ENCODE measurements at regions not wholly inside any gene's neighbourhood (a gene's known extent, or its start where the extent isn't known, plus 50 kb on each side); places are given as distances from the start of the nearest gene placed in this dataset.
"Not testable (repeated sequence)": the region's sequence is repeated elsewhere in the genome, so short reads cannot be mapped to it uniquely, and the experiment has no call there.

DNA sequence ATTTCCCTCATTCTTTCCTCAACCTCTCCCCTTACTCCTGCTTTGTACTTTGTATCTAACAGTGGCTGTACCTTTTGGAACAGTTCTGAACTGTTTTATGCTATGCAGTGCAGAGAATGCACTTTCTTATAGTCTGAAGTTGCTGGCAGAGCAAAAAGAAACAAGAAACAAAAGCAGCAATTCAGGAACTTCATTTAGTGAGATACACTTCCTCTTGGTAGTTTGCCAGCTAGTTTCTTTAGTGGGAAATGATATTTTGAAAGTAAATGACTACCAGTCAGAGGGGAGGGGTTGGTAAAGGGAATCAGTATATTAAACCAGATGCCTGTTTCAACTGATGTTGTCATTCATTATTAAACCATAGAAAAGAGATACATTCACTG is 55.0 kb upstream of the CHD2 start:
- intact Hi-C loops (cut with micrococcal nuclease), result loop anchor here (1.0 kb wide), 2 partner anchors 13 to 36 kb away; no protein-coding TSS in a partner anchor
- ATAC-seq (ENCODE audit: low read depth) (peak; percentile 50), DNase-seq (no peak)
- Mint-ChIP-seq H3K9me3 (no peaks in the 10 kb centered on the region), H3K27ac (peak overlapping the region; percentile 95), H3K4me3 (peak overlapping the region; percentile 73), H3K4me1 (peaks cover 71% of the 10 kb centered on the region), H3K36me3 (ENCODE audit: low read depth) (no peaks in the 10 kb centered on the region), H3K27me3 (no peaks in the 10 kb centered on the region)
- ChIA-PET POLR2A (interaction anchor here (0.6 to 2.9 kb wide), 7 partner anchors 13 to 55 kb away, joined by 3 to 36 read pairs (median 5); partner anchors contain the start of gene CHD2), CTCF (no interaction called here)
- no peak for TF ChIP-seq CTCF (IDR thresholded peaks at IDR 0.05)

DNA sequence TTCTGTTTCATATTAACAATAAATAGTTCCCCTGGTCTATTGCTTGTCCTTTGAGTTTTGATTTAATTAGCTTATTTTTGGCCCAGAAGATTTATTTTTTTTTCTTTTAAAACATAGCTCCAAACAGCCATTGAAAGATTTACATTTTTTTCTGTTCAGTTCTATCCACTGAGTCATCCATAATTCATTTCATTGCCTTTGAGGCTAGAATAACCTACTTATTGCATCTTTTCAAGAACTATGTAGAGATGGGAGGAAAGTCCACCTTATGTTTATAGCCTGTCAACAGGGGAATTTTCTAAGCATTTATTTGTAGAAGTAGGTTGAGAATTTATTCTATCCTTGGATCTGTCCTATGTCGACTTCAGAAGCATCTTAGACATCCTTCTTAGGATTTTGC is 53.4 kb upstream of the CHD2 start:
- Mint-ChIP-seq H3K4me3 (no peak overlapping the region), H3K27ac (peak overlapping the region; percentile 89), H3K4me1 (peaks cover 68% of the 10 kb centered on the region), H3K9me3 (no peaks in the 10 kb centered on the region), H3K27me3 (no peaks in the 10 kb centered on the region), H3K36me3 (ENCODE audit: low read depth) (no peaks in the 10 kb centered on the region)
- DNase-seq (no peak), ATAC-seq (ENCODE audit: low read depth) (no peak)
- intact Hi-C loops (cut with micrococcal nuclease), result no loop called here
- no peak for TF ChIP-seq CTCF (IDR thresholded peaks at IDR 0.05)
- CTCF ChIA-PET, result interaction anchor here (0.6 to 1.5 kb wide), 3 partner anchors 15 to 71 kb away, joined by 3 to 5 read pairs (median 4); no protein-coding TSS in a partner anchor
- POLR2A ChIA-PET, result interaction anchor here (2.3 to 8.4 kb wide), 3 partner anchors 14 to 37 kb away, joined by 36 to 152 read pairs (median 36); no protein-coding TSS in a partner anchor

DNA sequence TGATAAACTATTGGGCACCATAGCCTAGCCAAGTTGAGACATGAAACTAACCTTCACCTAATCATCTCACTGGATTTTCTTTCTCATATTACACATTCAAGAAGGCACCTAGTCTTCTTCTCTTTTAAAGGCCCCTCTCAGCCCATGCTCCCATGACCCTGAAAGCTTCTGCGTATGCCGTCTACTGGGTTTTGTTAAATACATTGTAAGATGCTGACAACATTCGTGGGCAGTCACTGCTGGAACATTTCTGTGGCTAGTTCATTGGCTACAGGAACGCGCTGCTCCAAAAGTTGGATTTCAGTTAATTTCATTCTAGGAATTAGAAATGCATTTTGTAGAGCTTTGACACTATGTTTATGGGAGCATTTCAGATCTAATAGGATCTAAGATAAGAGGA is 52.3 kb upstream of the CHD2 start:
- CTCF ChIA-PET, result interaction anchor here (1.3 kb wide), 1 partner anchor 70 kb away, joined by 3 read pairs; no protein-coding TSS in a partner anchor

DNA sequence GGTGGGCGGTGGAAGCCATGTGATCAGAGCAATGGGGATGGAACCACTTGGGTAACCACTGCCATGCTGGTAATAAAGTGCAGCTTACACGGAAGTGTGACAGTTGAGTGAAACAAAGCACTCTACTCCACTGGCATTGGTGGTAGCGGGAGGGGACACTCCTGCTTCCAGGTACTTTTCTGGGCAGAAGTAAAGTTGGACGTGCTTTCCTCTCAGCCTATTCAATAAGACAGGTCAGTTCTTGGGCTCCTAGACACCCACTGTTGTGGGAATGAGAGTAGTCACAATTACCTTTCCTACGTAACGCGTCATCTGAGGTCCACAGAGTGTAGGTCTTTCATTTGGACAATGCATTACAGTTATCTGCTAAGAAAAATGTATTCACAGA is 51.7 kb upstream of the CHD2 start:
- H3K4me3 Mint-ChIP-seq, result no peak overlapping the region
- DNase-seq (no peak), ATAC-seq (ENCODE audit: low read depth) (no peak)
- H3K36me3 Mint-ChIP-seq (ENCODE audit: low read depth), result no peaks in the 10 kb centered on the region
- peaks cover 70% of the 10 kb centered on the region for H3K4me1 Mint-ChIP-seq
- TF ChIP-seq CTCF (IDR thresholded peaks at IDR 0.05), result no peak
- H3K9me3 Mint-ChIP-seq, result no peaks in the 10 kb centered on the region
- intact Hi-C loops (cut with micrococcal nuclease), result loop anchor here (2.0 kb wide), 2 partner anchors 52 to 66 kb away; partner anchors contain the start of gene CHD2
- CTCF ChIA-PET, result interaction anchor here (1.3 kb wide), 1 partner anchor 69 kb away, joined by 3 read pairs; no protein-coding TSS in a partner anchor
- no peaks in the 10 kb centered on the region for H3K27me3 Mint-ChIP-seq
- POLR2A ChIA-PET, result interaction anchor here (0.6 to 8.4 kb wide), 9 partner anchors 9 to 52 kb away, joined by 3 to 152 read pairs (median 14); partner anchors contain the start of gene CHD2
- peak overlapping the region; percentile 89 for H3K27ac Mint-ChIP-seq

More for the DNA sequence above, 52.3 kb upstream of the CHD2 start:
- no peaks in the 10 kb centered on the region for H3K27me3 Mint-ChIP-seq
- H3K4me3 Mint-ChIP-seq, result no peak overlapping the region
- POLR2A ChIA-PET, result interaction anchor here (0.6 to 8.4 kb wide), 7 partner anchors 8 to 52 kb away, joined by 3 to 152 read pairs (median 34); partner anchors contain the start of gene CHD2
- ATAC-seq (ENCODE audit: low read depth) (no peak), DNase-seq (no peak)
- no peaks in the 10 kb centered on the region for H3K9me3 Mint-ChIP-seq
- intact Hi-C loops (cut with micrococcal nuclease), result loop anchor here (2.0 kb wide), 2 partner anchors 53 to 67 kb away; partner anchors contain the start of gene CHD2
- TF ChIP-seq CTCF (IDR thresholded peaks at IDR 0.05), result no peak
- no peaks in the 10 kb centered on the region for H3K36me3 Mint-ChIP-seq (ENCODE audit: low read depth)
- H3K4me1 Mint-ChIP-seq, result peaks cover 65% of the 10 kb centered on the region
- H3K27ac Mint-ChIP-seq, result peak overlapping the region; percentile 89

DNA sequence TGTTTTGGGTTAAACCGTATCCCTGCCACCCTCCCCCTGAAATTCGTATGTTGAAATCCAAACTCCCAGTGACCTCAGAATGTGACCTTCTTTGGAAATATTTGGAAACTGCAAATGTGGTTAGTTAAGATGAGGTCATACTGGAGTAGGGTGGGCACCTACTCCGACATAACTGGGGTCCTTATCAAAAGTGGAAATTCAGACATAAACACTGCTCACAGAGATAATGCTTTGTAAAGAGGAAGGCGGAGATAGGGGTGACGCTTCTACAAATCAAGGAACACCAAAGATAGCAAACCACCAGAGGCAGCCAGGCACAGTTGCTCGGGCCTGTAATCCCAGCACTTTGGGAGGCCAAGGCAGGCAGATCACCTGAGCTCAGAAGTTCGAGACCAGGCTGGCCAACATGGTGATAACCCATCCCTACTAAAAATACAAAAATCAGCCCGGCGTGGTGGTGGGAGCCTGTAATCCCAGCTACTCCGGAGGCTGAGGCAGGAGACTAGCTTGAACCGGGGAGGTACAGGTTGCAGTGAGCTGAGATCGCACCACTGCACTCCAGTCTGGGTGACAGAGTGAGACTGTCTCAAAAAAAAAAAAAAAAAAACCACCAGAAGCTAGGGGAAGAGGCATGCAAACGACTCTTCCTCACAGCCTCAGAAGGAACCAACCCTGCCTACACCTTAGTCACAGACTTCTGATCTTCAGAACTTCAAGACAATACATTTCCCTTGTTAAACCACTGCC is 51.1 kb upstream of the CHD2 start:
- Mint-ChIP-seq H3K4me3 (peak overlapping the region; percentile 60), H3K9me3 (no peaks in the 10 kb centered on the region), H3K4me1 (peaks cover 72% of the 10 kb centered on the region), H3K27ac (peak overlapping the region; percentile 89), H3K27me3 (no peaks in the 10 kb centered on the region), H3K36me3 (ENCODE audit: low read depth) (no peaks in the 10 kb centered on the region)
- TF ChIP-seq CTCF (IDR thresholded peaks at IDR 0.05), result no peak
- intact Hi-C loops (cut with micrococcal nuclease), result loop anchor here (1.0 to 2.0 kb wide), 6 partner anchors 17 to 66 kb away; partner anchors contain the start of gene CHD2
- no peak for DNase-seq
- POLR2A ChIA-PET, result interaction anchor here (0.7 to 8.4 kb wide), 19 partner anchors 8 to 1429 kb away, joined by 3 to 152 read pairs (median 6); partner anchors contain the start of gene CHD2
- CTCF ChIA-PET, result no interaction called here
- ATAC-seq (ENCODE audit: low read depth), result peak; percentile 91

- intact Hi-C loops (cut with micrococcal nuclease); H3K36me3 Mint-ChIP-seq (ENCODE audit: low read depth); ATAC-seq (ENCODE audit: low read depth); DNase-seq; H3K27me3 Mint-ChIP-seq; H3K9me3 Mint-ChIP-seq: not testable (repeated sequence)
- POLR2A ChIA-PET, result interaction anchor here (0.6 to 8.4 kb wide), 19 partner anchors 10 to 1195 kb away, joined by 3 to 152 read pairs (median 6); partner anchors contain the start of gene CHD2
- CTCF ChIA-PET, result interaction anchor here (1.0 kb wide), 1 partner anchor 18 kb away, joined by 4 read pairs; no protein-coding TSS in a partner anchor
- Mint-ChIP-seq H3K27ac (peak overlapping the region; percentile 89), H3K4me3 (peak overlapping the region; percentile 11), H3K4me1 (peaks cover 71% of the 10 kb centered on the region)
Observed at GRCh38 chr15:92850218-92850617, 49.9 kb upstream of the CHD2 start.
